GM12878 (cell line): ENCODE measurements at regions not wholly inside any gene's neighbourhood (a gene's known extent, or its start where the extent isn't known, plus 50 kb on each side); places are given as distances from the start of the nearest gene placed in this dataset.

Source experiments
- ATAC-seq: fragments of 200-7000 bp; cut with Tn5 transposase; 3 replicates; pipeline ENCODE4 v1.9.1; 2020; ENCODE audit warnings: mild to moderate bottlenecking, moderate library complexity
- BruUV-seq: library from RNA; stranded (reverse); fragments of 400-500 nt; replicated peaks from 2 replicates; lab custom pipeline; 2021; lab: Mats Ljungman, UMichigan
- CTCF ChIA-PET: fragments of 300-600 bp; sonication (Branson Sonifier 250); formaldehyde crosslinking; extraction: SDS; loops from one replicate; lab custom pipeline; 2021; ENCODE audit warnings: inconsistent platforms; lab: Yijun Ruan, JAX
- POLR2A ChIA-PET: fragments of 350-600 bp; formaldehyde crosslinking; extraction: SDS; loops from one replicate; lab custom pipeline; 2021; ENCODE audit warnings: inconsistent platforms; lab: Charles Lee
- RAD21 ChIA-PET: fragments of 300-600 bp; sonication (Branson Sonifier 250); formaldehyde crosslinking; loops from one replicate; lab custom pipeline; 2023; ENCODE audit warnings: antibody characterized with exemption; ENCODE audit not compliant: unreplicated experiment; lab: Charles Lee
- SMC1A ChIA-PET: fragments of 300-600 bp; sonication (Branson Sonifier 250); formaldehyde crosslinking; loops from one replicate; lab custom pipeline; 2023; ENCODE audit not compliant: unreplicated experiment, uncharacterized antibody; lab: Charles Lee
- DNase-seq: peaks from one replicate; pipeline ENCODE4 v3.0.0-alpha.2; 2011; ENCODE audit warnings: low read depth, low spot score
- FAIRE-seq: peaks from 3 replicates; lab custom pipeline; 2011; peaks lifted over from hg19 to GRCh38; lab: Jason Lieb, UNC
- H2AFZ ChIP-seq: 2 replicates; pipeline ENCODE4 v1.6.0; 2011; ENCODE audit warnings: low read depth, low read length, control low read depth; ENCODE audit not compliant: control insufficient read depth
- H3K27ac ChIP-seq: 2 replicates; pipeline ENCODE4 v1.5.1; 2011; ENCODE audit warnings: control low read depth; ENCODE audit not compliant: control insufficient read depth, insufficient read depth
- H3K27me3 ChIP-seq, 2 experiments: replicated peaks in 1 of 2; 2 replicates each; pipeline versions ENCODE4 v1.6.0 to v1.6.1; 2011; ENCODE audit warnings: low read length in 1 of 2; ENCODE audit not compliant: control insufficient read depth in 2 of 2, insufficient read depth in 2 of 2
- H3K36me3 ChIP-seq, 2 experiments: 2 replicates each; pipeline ENCODE4 v1.5.1; 2011; ENCODE audit warnings: low read length in 1 of 2; ENCODE audit not compliant: control insufficient read depth in 2 of 2, insufficient read depth in 2 of 2
- H3K4me1 ChIP-seq: 2 replicates; pipeline ENCODE4 v1.6.1; 2011; ENCODE audit warnings: mild to moderate bottlenecking, low read length, moderate library complexity, mixed read lengths; ENCODE audit not compliant: control insufficient read depth, insufficient read depth
- H3K4me2 ChIP-seq: 2 replicates; pipeline ENCODE4 v1.6.0; 2011; ENCODE audit warnings: control low read depth; ENCODE audit not compliant: control insufficient read depth, insufficient read depth
- H3K4me3 ChIP-seq: fragments of 200-600 bp; sonication (generic); 2 replicates; pipeline ENCODE4 v1.5.1; 2016
- H3K79me2 ChIP-seq: 2 replicates; pipeline ENCODE4 v1.6.0; 2011; ENCODE audit warnings: low read length; ENCODE audit not compliant: control insufficient read depth, insufficient read depth
- H3K9ac ChIP-seq: 2 replicates; pipeline ENCODE4 v1.8.0; 2011; ENCODE audit warnings: low read length, control low read depth, mixed read lengths; ENCODE audit not compliant: control insufficient read depth, insufficient read depth
- H3K9me3 ChIP-seq: replicated peaks from 3 replicates; pipeline ENCODE4 v1.5.1; 2011; ENCODE audit warnings: mild to moderate bottlenecking, low read length; ENCODE audit not compliant: control insufficient read depth, insufficient read depth
- H4K20me1 ChIP-seq: 2 replicates; pipeline ENCODE4 v1.6.0; 2011; ENCODE audit not compliant: control insufficient read depth, insufficient read depth
- CHD4 ChIP-seq: fragments of 200-600 bp; sonication (generic); IDR thresholded peaks from 2 replicates; pipeline ENCODE4 v1.6.1; 2016; ENCODE audit warnings: mild to moderate bottlenecking
- KAT2A ChIP-seq: conservative IDR thresholded peaks from 2 replicates; pipeline ENCODE4 v1.6.1; 2011; ENCODE audit warnings: low read depth, low read length; ENCODE audit not compliant: control insufficient read depth
- MTA3 ChIP-seq: IDR thresholded peaks from 2 replicates; pipeline ENCODE4 v1.6.1; 2012; ENCODE audit warnings: low read length, inconsistent platforms, borderline replicate concordance
- PKNOX1 ChIP-seq: fragments of 450-650 bp; IDR thresholded peaks from 2 replicates; pipeline ENCODE4 v1.6.1; 2016; ENCODE audit warnings: mild to moderate bottlenecking
- SREBF1 ChIP-seq: IDR thresholded peaks from 2 replicates; pipeline ENCODE4 v1.6.1; 2012; ENCODE audit warnings: mild to moderate bottlenecking, low read length
- STAT3 ChIP-seq: IDR thresholded peaks from 2 replicates; pipeline ENCODE4 v1.6.1; 2011; ENCODE audit warnings: low read depth, low read length, improper control_type of control experiment
- YY1 ChIP-seq: IDR thresholded peaks from 2 replicates; pipeline ENCODE4 v1.6.1; 2011; ENCODE audit warnings: low read depth, mild to moderate bottlenecking, low read length
- WGBS: methylation state at CpG from one replicate; pipeline ENCODE4 v1.1.6; 2016; ENCODE audit warnings: low lambda C conversion rate; ENCODE audit not compliant: insufficient replicate concordance, insufficient coverage; ENCODE audit errors: missing lambda C conversion rate; 5-methylcytosine and 5-hydroxymethylcytosine counted together
- in situ Hi-C: fragments of 300-500 bp; cut with MboI; formaldehyde crosslinking; loops from 9 replicates; pipeline ENCODE4 v1.14.3; 2018; ENCODE audit warnings: mixed read lengths
- intact Hi-C: fragments of 100-400 bp; cut with micrococcal nuclease; formaldehyde crosslinking; loops from one replicate; pipeline ENCODE4 v1.14.2; 2022; ENCODE audit not compliant: unreplicated experiment
- TF ChIP-seq, protein P1 (sequence below): fragments of 450-650 bp; conservative IDR thresholded peaks from 2 replicates; pipeline ENCODE4 v1.6.1; 2017; ENCODE audit warnings: mild to moderate bottlenecking, moderate library complexity

DNA sequence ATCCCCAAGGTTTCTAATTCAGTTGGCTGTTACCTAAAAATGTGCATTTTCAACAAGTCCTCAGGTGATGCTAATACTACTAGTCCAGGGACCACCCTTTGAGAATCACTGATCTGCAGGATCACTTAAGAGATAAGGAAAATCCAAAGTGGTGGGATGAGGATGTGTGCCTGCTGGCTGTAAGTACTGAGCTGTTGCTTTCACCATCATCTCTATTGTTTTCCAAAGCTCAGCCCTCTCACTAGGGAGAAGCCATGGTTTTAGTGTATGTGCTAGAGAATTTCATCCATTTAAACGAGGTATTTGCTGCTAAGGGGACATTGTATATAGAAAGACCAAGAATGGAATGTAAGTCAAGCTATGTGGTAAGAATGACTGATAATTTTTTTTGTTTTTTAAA, 202.3 kb downstream of the KIF21A start:
- Histone ChIP-seq H3K9ac (no peak overlapping the region), H4K20me1 (no peaks in the 10 kb centered on the region), H3K4me3 (no peak overlapping the region), H3K79me2 (no peaks in the 10 kb centered on the region), H3K36me3 (no peaks in the 10 kb centered on the region), H3K27ac (no peak overlapping the region), H3K9me3 (no peaks in the 10 kb centered on the region), H2AFZ (no peak overlapping the region), H3K4me1 (no peaks in the 10 kb centered on the region), H3K4me2 (no peak overlapping the region), H3K27me3 (no peaks in the 10 kb centered on the region)
- ATAC-seq (no peak), FAIRE-seq (no peak), DNase-seq (no peak)
- TF ChIP-seq MTA3 = no peak
- TF ChIP-seq STAT3 = no peak
- TF ChIP-seq SREBF1 = no peak
- no peak for TF ChIP-seq PKNOX1
- no peak for TF ChIP-seq CHD4
- no peak for TF ChIP-seq KAT2A
- no peak for TF ChIP-seq YY1
- TF ChIP-seq, protein P1, sequence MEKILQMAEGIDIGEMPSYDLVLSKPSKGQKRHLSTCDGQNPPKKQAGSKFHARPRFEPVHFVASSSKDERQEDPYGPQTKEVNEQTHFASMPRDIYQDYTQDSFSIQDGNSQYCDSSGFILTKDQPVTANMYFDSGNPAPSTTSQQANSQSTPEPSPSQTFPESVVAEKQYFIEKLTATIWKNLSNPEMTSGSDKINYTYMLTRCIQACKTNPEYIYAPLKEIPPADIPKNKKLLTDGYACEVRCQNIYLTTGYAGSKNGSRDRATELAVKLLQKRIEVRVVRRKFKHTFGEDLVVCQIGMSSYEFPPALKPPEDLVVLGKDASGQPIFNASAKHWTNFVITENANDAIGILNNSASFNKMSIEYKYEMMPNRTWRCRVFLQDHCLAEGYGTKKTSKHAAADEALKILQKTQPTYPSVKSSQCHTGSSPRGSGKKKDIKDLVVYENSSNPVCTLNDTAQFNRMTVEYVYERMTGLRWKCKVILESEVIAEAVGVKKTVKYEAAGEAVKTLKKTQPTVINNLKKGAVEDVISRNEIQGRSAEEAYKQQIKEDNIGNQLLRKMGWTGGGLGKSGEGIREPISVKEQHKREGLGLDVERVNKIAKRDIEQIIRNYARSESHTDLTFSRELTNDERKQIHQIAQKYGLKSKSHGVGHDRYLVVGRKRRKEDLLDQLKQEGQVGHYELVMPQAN = no peak
- in situ Hi-C loops (no loop called here), intact Hi-C loops (no loop called here)
- no TSS peak for BruUV-seq
- POLR2A ChIA-PET = no interaction called here
- CTCF ChIA-PET = no interaction called here
- SMC1A ChIA-PET = interaction anchor here (1.4 kb wide), 1 partner anchor 17 kb away, joined by 3 read pairs; no protein-coding TSS in a partner anchor
- 0% methylated on average over 1 of the region's 1 CpG for WGBS
- RAD21 ChIA-PET = no interaction called here
